Keratinocyte (primary cell): ENCODE measurements at regions not wholly inside any gene's neighbourhood (a gene's known extent, or its start where the extent isn't known, plus 50 kb on each side); places are given as distances from the start of the nearest gene placed in this dataset.

ENCODE experiments used
- EZH2 ChIP-seq: IDR thresholded peaks from one replicate; pipeline ENCODE4 v1.6.1; 2012; ENCODE audit warnings: inconsistent platforms, mild to moderate bottlenecking, low read length, moderate library complexity
- TF ChIP-seq, protein P1 (sequence below), 3 experiments: IDR thresholded peaks in 1 of 3; conservative IDR thresholded peaks in 1 of 3; optimal IDR thresholded peaks in 1 of 3; 2 replicates in 2 of 3; 3 replicates in 1 of 3; pipeline versions ENCODE3 to v1.5.1; 2011; ENCODE audit warnings: low read length in 3 of 3, mild to moderate bottlenecking in 3 of 3, moderate library complexity in 2 of 3, control low read depth in 1 of 3, inconsistent platforms in 1 of 3; ENCODE audit not compliant: insufficient read depth in 2 of 3; ENCODE audit errors: extremely low read depth in 1 of 3

DNA sequence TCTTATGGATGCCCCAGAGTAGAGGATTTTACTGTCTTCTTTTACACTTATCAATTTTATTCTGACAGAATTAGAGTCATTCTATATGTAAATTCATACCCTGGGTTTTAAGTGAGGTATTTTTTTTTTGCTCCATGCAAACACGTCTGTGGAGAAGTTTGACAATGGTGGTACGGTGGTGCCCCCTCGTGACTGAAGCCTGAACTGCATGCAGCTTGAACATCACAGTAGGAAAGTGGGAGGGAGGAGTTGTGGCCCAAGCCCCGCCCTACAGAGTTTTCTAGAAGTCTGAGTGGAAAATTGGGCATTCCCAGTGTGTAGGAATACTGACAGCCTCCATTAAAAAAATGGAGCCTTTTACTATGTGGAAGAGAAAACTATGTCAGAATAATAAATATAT lies 73.3 kb upstream of the RAB40AL start:
- no peak for TF ChIP-seq EZH2
- TF ChIP-seq, protein P1, sequence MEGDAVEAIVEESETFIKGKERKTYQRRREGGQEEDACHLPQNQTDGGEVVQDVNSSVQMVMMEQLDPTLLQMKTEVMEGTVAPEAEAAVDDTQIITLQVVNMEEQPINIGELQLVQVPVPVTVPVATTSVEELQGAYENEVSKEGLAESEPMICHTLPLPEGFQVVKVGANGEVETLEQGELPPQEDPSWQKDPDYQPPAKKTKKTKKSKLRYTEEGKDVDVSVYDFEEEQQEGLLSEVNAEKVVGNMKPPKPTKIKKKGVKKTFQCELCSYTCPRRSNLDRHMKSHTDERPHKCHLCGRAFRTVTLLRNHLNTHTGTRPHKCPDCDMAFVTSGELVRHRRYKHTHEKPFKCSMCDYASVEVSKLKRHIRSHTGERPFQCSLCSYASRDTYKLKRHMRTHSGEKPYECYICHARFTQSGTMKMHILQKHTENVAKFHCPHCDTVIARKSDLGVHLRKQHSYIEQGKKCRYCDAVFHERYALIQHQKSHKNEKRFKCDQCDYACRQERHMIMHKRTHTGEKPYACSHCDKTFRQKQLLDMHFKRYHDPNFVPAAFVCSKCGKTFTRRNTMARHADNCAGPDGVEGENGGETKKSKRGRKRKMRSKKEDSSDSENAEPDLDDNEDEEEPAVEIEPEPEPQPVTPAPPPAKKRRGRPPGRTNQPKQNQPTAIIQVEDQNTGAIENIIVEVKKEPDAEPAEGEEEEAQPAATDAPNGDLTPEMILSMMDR (optimal IDR thresholded peaks at IDR 0.05 in 1 of 3, IDR thresholded peaks at IDR 0.05 in 1 of 3, conservative IDR thresholded peaks at IDR 0.05 in 1 of 3; ENCODE audit: extremely low read depth in 1 of 3, insufficient read depth in 2 of 3, low read length in 3 of 3): peak; percentile 71 to 92 (median 86)
